HepG2 (cell line): ENCODE measurements at regions not wholly inside any gene's neighbourhood (a gene's known extent, or its start where the extent isn't known, plus 50 kb on each side); places are given as distances from the start of the nearest gene placed in this dataset.

Source experiments
- ARID5B ChIP-seq: IDR thresholded peaks from 2 replicates; pipeline ENCODE4 v1.4.0; 2020; ENCODE audit warnings: mild to moderate bottlenecking, missing genetic modification reagents
- CEBPG ChIP-seq: IDR thresholded peaks from 2 replicates; pipeline ENCODE4 v1.6.1; 2016
- DRAP1 ChIP-seq: IDR thresholded peaks from 2 replicates; pipeline ENCODE4 v1.6.1; 2016; ENCODE audit warnings: missing genetic modification reagents, missing compliant biosample characterization
- ELF1 ChIP-seq: sonication (generic); formaldehyde crosslinking; IDR thresholded peaks from 2 replicates; pipeline ENCODE4 v1.4.0; 2020; ENCODE audit warnings: missing genetic modification reagents
- FOSL2 ChIP-seq: sonication (generic); formaldehyde crosslinking; IDR thresholded peaks from 2 replicates; pipeline ENCODE4 v1.4.0; 2020; ENCODE audit warnings: missing genetic modification reagents
- FOXP4 ChIP-seq: sonication (generic); formaldehyde crosslinking; IDR thresholded peaks from 2 replicates; pipeline ENCODE4 v1.4.0; 2020; ENCODE audit warnings: missing genetic modification reagents
- HNRNPH1 ChIP-seq: fragments of 200-400 bp; formaldehyde crosslinking; optimal IDR thresholded peaks from 2 replicates; pipeline ENCODE3; 2017; ENCODE audit warnings: mild to moderate bottlenecking, low read depth, low read length
- IRF9 ChIP-seq: sonication (generic); formaldehyde crosslinking; IDR thresholded peaks from 2 replicates; pipeline ENCODE4 v1.8.0; 2022; ENCODE audit warnings: missing genetic modification reagents, mild to moderate bottlenecking, borderline replicate concordance
- SAP130 ChIP-seq: IDR thresholded peaks from 2 replicates; pipeline ENCODE4 v1.6.1; 2016; ENCODE audit warnings: low read depth
- SMARCE1 ChIP-seq: fragments of 450-650 bp; IDR thresholded peaks from 2 replicates; pipeline ENCODE4 v1.6.1; 2017; ENCODE audit warnings: borderline replicate concordance
- ZFX ChIP-seq: sonication (generic); formaldehyde crosslinking; IDR thresholded peaks from 2 replicates; pipeline ENCODE4 v1.4.0; 2020; ENCODE audit warnings: mild to moderate bottlenecking, low read depth, missing genetic modification reagents, moderate library complexity

- peak; percentile 29; the same call in 1 of the 2 replicates for TF ChIP-seq ZFX
- peak; percentile 75 for TF ChIP-seq ARID5B (CRISPR knock-in tag)
- 0 out of 2 replicates have a peak, but pooled peaks have one; percentile 30 for TF ChIP-seq DRAP1
- peak; percentile 51 for TF ChIP-seq SAP130
- TF ChIP-seq FOSL2 (CRISPR knock-in tag) = peak; percentile 78
- no peak for TF ChIP-seq IRF9
- peak; percentile 63 for TF ChIP-seq CEBPG (CRISPR knock-in tag)
- TF ChIP-seq FOXP4 (CRISPR knock-in tag) = 0 out of 2 replicates have a peak, but pooled peaks have one; percentile 24
- no peak for TF ChIP-seq HNRNPH1
- no peak for TF ChIP-seq SMARCE1
- no peak for TF ChIP-seq ELF1
Observed at GRCh38 chr4:100095729-100096595, 94.3 kb downstream of the DDIT4L start (continued).
